Activated naive CD4-positive, alpha-beta T cell treated with anti-CD3 and anti-CD28 coated beads, Interleukin-2, amount 50 U/mL, for 24 hours (primary cell): ENCODE measurements at regions not wholly inside any gene's neighbourhood (a gene's known extent, or its start where the extent isn't known, plus 50 kb on each side); places are given as distances from the start of the nearest gene placed in this dataset.

Experiments
- H3K27ac Mint-ChIP-seq: one replicate; pipeline ENCODE4 v1.8.0; 2021; ENCODE audit warnings: mild to moderate bottlenecking, mixed read lengths
- H3K27me3 Mint-ChIP-seq: one replicate; pipeline ENCODE4 v1.8.0; 2021; ENCODE audit warnings: mixed read lengths
- H3K36me3 Mint-ChIP-seq: one replicate; pipeline ENCODE4 v1.8.0; 2021; ENCODE audit warnings: mixed read lengths
- H3K4me1 Mint-ChIP-seq: one replicate; pipeline ENCODE4 v1.8.0; 2021; ENCODE audit warnings: mixed read lengths
- H3K4me3 Mint-ChIP-seq: one replicate; pipeline ENCODE4 v1.8.0; 2021; ENCODE audit warnings: mild to moderate bottlenecking, mixed read lengths
- H3K9me3 Mint-ChIP-seq: one replicate; pipeline ENCODE4 v1.8.0; 2021; ENCODE audit warnings: mixed read lengths

DNA sequence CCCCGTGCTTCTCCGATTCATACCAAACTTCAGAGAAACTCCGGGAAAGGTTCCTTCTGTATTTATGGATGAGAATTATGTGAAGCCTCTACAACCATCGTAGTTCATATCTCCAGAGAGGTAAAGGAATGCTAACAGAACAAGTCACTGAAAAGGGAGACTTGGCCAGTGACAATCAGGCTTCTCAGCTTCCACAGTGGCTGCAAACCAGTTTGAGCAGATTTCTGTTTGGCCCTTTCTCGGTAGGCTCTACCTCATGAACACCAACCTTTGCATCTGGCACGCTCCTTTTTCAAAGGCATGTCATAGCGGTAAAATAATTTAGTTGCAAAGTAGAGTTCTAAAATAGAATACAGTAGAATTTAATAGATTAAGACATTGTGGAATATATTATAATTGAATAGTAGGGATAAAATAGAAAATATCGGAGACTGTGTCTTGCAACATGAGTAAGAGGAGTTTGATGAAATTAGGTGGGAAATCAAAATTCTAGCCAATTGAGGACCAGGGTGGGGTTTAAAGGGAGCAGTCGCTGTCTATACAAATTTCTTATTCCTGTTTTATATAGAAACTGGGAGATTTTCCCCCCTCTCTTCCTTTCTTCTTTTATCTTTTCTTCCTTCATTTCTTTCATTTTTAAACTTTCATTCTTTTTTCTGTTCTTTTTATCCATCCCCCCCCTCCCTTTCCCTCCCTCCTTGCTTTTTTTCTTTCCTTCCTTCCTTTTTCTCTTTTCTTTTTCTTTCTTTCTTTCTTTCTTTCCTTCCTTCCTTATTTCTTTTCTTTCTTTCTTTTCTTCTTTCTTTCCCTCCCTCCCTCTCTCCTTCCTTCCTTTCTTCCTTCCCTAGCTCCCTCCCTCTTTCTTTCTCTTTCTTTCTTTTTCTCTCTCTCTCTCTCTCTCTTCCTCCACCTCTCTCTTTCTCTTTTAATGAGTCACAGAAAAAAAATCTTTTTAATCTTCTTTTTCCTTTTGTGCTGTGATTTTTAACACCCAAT, 161.5 kb upstream of the KLF6 start:
- Mint-ChIP-seq H3K9me3 (no peaks in the 10 kb centered on the region), H3K27me3 (no peaks in the 10 kb centered on the region), H3K27ac (peak overlapping the region; percentile 44), H3K36me3 (no peaks in the 10 kb centered on the region), H3K4me3 (no peak overlapping the region), H3K4me1 (peaks cover 71% of the 10 kb centered on the region)

DNA sequence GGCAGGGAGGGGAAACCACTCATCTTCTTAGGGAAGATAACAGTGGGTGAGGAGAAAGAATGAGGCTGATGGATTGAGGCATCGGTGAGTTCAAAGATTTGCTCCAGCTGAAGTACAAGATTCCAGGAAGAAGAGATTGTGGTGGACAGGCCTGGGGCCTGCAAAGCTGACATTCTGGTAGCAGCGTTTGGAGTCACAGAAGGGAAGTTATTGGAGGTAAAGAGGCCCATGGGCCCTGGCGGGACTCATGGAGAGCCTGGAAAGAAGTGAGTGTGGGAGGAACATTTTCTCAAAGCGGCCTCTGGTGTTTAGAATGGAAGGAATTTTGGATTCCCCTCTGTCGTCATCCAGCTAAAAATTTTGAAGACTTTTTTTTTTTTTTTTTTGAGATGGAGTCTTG, 160.0 kb upstream of the KLF6 start:
- Mint-ChIP-seq H3K9me3 (no peaks in the 10 kb centered on the region), H3K27ac (peak overlapping the region; percentile 63), H3K4me3 (no peak overlapping the region), H3K27me3 (no peaks in the 10 kb centered on the region), H3K4me1 (peaks cover 58% of the 10 kb centered on the region), H3K36me3 (no peaks in the 10 kb centered on the region)

DNA sequence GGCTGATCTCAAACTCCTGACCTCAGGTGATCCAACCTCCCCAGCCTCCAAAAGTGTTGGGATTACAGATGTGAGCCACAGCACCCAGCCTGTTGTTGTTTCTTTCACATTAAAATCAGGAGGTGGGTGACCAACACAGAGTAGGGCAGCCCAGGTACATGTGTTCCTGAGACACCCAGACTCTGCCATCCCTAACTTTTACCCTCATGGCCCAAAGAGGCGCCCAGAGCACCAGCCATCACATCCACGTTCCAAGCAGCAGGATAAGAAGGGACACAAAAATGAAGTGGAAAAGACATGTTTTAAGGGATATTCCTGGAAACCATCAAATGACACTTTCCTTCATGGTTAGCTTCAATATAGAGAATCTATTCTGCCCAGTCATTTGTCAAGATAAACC, 159.6 kb upstream of the KLF6 start:
- Mint-ChIP-seq H3K36me3 (no peaks in the 10 kb centered on the region), H3K27ac (no peak overlapping the region), H3K4me3 (no peak overlapping the region), H3K4me1 (peaks cover 53% of the 10 kb centered on the region), H3K9me3 (no peaks in the 10 kb centered on the region), H3K27me3 (no peaks in the 10 kb centered on the region)

DNA sequence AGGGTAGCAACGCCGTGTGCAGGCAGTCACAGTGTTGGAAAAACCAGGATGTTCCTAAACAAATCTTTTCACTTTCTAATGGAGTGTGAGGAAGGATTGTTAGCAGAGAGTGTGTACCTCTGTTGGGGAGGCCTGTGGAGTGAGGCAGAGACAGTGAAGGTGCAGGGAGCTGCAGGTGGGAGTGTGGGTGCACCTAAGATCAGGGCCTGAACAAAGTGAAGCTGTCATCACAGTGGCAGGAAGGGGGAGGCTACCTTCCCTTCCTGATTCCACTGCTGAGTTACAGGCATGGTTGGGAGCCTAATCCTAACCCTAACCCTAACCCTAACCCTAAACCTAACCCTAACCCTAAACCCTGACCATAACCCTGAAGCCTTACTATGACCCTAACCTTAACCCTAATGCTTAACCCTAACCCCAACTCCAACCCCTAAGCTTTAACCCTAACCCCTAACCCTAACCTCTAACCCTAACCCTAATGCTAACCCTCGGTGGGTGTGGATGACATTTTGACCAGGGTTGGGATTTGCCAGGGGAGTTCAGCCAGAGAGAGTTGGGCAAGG, 158.8 kb upstream of the KLF6 start:
- Mint-ChIP-seq H3K36me3 (no peaks in the 10 kb centered on the region), H3K27ac (no peak overlapping the region), H3K9me3 (no peaks in the 10 kb centered on the region), H3K27me3 (no peaks in the 10 kb centered on the region), H3K4me1 (peaks cover 45% of the 10 kb centered on the region), H3K4me3 (no peak overlapping the region)

DNA sequence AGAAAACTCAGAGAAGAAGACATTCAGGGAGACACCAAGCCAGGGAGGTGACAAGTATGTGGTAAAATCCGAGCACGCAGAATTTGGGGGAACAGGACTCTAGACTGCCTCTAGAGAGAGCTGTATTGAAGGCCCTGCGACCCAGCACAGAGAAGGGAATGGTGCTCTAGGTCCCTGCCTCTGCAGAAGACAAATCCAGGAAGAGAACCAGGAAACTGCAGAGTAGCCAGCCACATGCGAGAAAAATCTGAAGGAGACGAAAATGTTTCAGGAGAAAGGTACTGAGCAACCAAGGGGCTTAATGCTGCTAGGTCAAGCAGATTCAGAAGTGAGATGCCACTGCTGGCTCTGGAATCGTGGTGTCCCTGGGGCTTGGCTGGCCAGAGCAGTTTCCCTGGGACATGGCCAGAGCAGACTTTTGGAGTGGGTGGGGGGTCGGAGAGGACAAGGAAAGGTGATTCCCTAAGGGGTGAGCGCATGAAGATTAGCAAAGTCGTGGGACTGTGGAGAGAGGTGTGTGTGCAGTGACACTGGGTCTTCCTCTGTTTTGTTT, 158.0 kb upstream of the KLF6 start:
- H3K9me3 Mint-ChIP-seq, result no peaks in the 10 kb centered on the region
- no peaks in the 10 kb centered on the region for H3K27me3 Mint-ChIP-seq
- H3K27ac Mint-ChIP-seq, result no peak overlapping the region
- peak overlapping the region; percentile 3 for H3K4me3 Mint-ChIP-seq
- no peaks in the 10 kb centered on the region for H3K36me3 Mint-ChIP-seq
- peaks cover 38% of the 10 kb centered on the region for H3K4me1 Mint-ChIP-seq

DNA sequence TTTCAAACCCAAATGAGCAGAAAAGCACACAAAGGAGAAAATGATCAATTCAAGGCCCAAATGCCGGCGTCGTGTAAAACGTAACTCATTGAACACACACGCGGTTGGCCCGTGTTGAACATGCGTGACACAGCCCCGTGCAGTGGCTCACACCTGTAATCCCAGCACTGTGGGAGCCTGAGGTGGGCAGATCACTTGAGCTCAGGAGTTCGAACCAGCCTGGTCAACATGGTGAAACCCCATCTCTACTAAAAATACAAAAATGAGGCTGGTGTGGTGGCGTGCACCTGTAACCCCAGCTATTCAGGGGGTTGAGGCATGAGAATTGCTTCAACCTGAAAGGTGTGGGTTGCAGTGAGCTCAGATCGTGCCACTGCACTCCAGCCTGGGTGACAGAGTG, 156.7 kb upstream of the KLF6 start:
- Mint-ChIP-seq H3K27me3 (no peaks in the 10 kb centered on the region), H3K4me1 (peaks cover 34% of the 10 kb centered on the region)

DNA sequence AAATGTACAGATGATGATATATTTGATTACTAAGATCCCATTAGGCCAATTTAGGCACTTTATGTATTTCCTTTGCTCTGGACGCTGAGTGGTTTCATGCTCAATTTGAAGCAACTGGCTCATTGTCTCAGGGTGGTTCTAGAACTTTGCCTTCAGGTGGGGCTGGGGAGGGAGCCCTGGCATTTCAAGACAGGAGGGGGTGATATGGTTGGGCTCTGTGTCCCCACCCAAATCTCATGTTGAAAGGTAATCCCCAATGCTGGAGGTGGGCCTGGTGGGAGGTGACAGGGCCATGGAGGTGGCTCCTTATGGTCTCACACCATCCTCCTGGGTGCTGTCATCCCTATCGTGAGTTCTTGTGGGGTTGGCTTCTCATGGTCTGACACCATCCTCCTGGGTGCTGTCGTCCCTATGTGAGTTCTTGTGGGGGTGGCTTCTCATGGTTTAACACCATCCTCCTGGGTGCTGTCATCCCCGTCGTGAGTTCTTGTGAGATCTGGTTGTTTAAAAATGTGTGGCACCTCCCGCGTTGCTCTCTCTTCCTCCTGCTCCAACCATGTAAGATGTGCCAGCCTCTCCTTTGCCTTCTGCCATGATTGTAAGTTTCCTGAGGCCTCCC, 151.5 kb upstream of the KLF6 start:
- Mint-ChIP-seq H3K4me1 (peaks cover 31% of the 10 kb centered on the region), H3K27ac (peak overlapping the region; percentile 73), H3K36me3 (peaks cover 6% of the 10 kb centered on the region), H3K4me3 (no peak overlapping the region), H3K9me3 (peaks cover 8% of the 10 kb centered on the region), H3K27me3 (no peaks in the 10 kb centered on the region)

More for the DNA sequence above, 156.7 kb upstream of the KLF6 start:
- Mint-ChIP-seq H3K27ac (no peak overlapping the region), H3K9me3 (no peaks in the 10 kb centered on the region), H3K4me3 (no peak overlapping the region), H3K36me3 (no peaks in the 10 kb centered on the region)

DNA sequence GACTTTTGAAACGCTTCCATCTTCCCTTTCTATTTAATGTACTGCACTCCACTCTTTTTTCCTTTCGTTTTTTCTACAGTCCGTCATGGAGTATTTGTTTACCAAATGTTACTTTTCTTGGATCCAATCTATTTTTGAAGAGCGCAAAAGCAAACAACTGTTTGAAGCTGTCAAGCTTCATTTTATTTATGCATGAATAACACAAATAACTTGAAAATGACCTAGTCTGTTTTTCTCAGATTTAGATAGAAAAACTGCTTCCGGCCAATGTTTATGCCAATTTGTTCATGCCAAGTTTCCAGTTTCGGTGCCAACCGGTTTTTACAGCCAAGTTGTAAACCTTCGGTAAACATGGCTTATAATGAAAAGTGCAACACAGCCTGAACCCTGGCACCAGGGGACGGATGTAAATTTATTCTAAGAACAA, 150.9 kb upstream of the KLF6 start:
- peaks cover 6% of the 10 kb centered on the region for H3K36me3 Mint-ChIP-seq
- H3K27me3 Mint-ChIP-seq, result no peaks in the 10 kb centered on the region
- H3K4me3 Mint-ChIP-seq, result peak overlapping the region; percentile 77
- peak overlapping the region; percentile 97 for H3K27ac Mint-ChIP-seq
- H3K4me1 Mint-ChIP-seq, result peaks cover 31% of the 10 kb centered on the region
- peaks cover 8% of the 10 kb centered on the region for H3K9me3 Mint-ChIP-seq

DNA sequence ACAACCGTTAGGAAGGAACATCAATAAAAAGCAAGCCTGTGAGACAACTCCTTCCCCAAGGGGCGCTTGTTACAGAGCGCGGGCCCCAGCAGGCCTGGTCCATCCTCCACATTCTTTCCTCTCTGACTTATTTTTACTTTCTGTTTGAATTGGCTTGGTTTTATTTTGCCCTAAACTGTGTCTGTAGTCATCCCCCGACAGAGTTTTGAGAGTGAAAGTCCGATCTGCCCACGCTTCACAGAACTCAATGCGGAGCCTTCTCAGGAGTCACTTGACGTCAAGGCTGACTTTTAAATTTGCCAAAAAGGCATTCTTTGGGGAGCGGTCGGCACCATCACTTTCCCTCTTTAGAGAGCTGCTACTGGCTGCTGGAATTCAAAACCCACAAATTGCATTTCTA, 150.1 kb upstream of the KLF6 start:
- peaks cover 31% of the 10 kb centered on the region for H3K4me1 Mint-ChIP-seq
- peak overlapping the region; percentile 97 for H3K27ac Mint-ChIP-seq
- peak overlapping the region; percentile 77 for H3K4me3 Mint-ChIP-seq
- H3K27me3 Mint-ChIP-seq, result no peaks in the 10 kb centered on the region
- H3K9me3 Mint-ChIP-seq, result peaks cover 8% of the 10 kb centered on the region
- peaks cover 6% of the 10 kb centered on the region for H3K36me3 Mint-ChIP-seq

DNA sequence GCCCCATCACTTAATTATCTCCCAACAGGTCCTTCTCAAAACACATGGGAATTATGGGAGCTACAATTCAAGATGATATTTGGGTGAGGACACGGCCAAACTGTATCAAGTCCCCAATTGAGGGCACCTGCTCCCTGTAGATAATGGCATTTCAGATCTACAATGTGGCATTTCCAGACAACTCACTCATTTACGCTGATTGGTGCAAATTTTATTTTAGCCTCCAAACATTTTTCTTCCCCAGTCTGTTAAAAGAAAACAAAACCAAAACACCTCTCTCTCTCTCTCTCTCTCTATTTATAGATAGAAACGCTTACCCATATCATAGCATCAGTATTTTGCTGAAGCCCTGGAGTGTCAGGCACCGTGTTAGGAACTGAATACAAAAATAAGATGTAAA, 148.7 kb upstream of the KLF6 start:
- H3K9me3 Mint-ChIP-seq, result peaks cover 8% of the 10 kb centered on the region
- H3K27ac Mint-ChIP-seq, result peak overlapping the region; percentile 63
- H3K36me3 Mint-ChIP-seq, result peaks cover 6% of the 10 kb centered on the region
- H3K4me1 Mint-ChIP-seq, result peaks cover 31% of the 10 kb centered on the region
- H3K4me3 Mint-ChIP-seq, result no peak overlapping the region
- no peaks in the 10 kb centered on the region for H3K27me3 Mint-ChIP-seq

DNA sequence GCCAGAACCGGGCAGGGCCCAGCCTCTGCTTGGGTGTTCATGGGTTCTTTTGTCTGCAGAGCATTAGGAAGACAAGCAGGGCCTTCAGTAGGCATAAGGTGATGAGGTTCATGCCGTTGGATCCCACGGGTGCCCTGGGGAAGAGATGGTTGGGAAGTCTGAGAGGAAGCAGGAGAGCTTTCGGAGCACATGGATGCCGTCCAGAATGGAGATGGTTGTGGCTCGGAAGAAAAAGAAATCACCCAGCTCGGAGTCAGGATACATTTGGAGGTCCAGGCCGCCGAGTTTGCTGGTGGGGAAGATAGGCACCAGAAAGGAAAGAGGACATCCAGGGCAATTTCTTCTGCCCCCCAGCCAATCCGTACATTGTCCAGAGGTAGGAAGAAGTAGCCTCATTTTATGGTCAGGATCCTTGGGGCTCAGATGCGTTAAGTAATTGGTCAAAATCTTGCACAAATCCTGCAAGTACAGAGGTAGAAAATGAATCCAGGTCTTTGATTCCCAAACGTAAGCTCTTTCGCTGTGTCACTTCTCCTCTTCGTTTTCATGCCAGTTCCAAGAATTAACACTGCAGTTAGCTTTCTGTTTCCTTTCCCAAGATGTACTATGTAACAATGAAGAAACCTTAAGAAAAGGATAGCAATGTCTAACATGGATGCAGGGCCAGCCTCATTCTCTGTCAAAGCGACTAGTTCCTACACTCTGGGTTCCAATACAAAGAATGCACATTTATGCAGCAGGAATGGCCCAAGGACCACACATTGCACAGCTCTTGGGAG, 147.8 kb upstream of the KLF6 start:
- peaks cover 31% of the 10 kb centered on the region for H3K4me1 Mint-ChIP-seq
- peaks cover 6% of the 10 kb centered on the region for H3K36me3 Mint-ChIP-seq
- H3K4me3 Mint-ChIP-seq, result no peak overlapping the region
- no peaks in the 10 kb centered on the region for H3K27me3 Mint-ChIP-seq
- H3K9me3 Mint-ChIP-seq, result peaks cover 8% of the 10 kb centered on the region
- no peak overlapping the region for H3K27ac Mint-ChIP-seq

DNA sequence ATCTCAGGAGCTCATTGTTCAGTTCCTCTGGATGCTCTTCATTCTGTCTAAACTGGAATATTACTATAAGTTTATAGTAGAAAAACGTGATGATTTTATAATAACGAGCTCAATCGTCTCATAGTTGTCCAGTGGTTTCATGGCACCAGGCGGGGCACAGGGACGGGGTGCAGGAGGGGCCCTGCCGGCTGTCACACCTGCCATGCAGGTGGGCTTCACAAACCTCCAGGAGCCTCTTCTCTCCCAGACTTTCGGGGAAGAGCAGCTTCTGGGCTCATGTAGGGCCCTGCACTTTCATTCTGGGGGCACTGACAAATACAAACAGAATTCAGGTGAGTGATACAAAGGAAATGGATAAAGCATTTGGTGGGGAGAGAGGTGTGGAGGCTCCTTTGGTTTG, 146.9 kb upstream of the KLF6 start:
- Mint-ChIP-seq H3K36me3 (peaks cover 6% of the 10 kb centered on the region), H3K27me3 (no peaks in the 10 kb centered on the region), H3K4me1 (peaks cover 30% of the 10 kb centered on the region), H3K27ac (peak overlapping the region; percentile 6), H3K9me3 (peaks cover 8% of the 10 kb centered on the region), H3K4me3 (no peak overlapping the region)

DNA sequence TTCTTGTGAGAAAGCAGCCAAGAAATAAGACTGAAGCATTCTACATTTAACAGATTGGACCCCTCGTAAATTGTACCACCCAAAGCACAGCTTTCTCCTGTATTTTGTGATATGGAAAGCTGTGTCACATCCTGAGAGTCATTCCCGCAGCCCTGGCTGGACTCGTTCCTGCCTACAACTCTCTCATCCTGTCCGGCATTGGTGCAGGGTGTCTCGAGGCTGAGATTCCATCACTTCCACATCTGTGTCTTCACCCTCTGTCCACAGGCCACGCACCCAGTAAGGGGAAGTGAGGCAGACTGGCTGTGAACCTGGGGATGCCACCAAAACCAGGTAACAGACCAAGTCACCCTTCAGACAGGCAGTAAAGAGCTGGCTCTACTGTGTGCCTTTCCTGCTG, 146.2 kb upstream of the KLF6 start:
- Mint-ChIP-seq H3K4me1 (peaks cover 28% of the 10 kb centered on the region), H3K27me3 (no peaks in the 10 kb centered on the region), H3K4me3 (no peak overlapping the region), H3K27ac (no peak overlapping the region), H3K9me3 (peaks cover 8% of the 10 kb centered on the region), H3K36me3 (peaks cover 6% of the 10 kb centered on the region)

DNA sequence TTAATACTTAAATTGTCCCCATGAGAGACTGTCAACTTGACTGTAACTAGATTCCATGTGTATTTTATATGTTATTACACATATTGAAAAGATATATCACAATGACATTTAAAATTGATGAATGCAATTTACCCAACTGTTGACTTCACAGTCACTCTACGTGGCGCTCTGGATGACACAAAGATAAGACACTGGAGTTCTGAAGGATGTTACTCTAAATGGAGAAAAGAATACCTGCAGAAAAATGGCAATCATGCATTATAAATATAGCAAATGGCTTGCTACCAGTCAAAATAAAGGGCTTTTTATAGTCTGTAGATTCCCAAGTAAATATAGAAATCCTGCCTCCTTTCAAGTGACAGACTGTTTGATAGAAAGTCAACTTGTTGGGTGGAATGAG, 143.6 kb upstream of the KLF6 start:
- Mint-ChIP-seq H3K4me1 (peaks cover 3% of the 10 kb centered on the region), H3K4me3 (no peak overlapping the region), H3K36me3 (no peaks in the 10 kb centered on the region), H3K27me3 (no peaks in the 10 kb centered on the region), H3K27ac (no peak overlapping the region), H3K9me3 (no peaks in the 10 kb centered on the region)

DNA sequence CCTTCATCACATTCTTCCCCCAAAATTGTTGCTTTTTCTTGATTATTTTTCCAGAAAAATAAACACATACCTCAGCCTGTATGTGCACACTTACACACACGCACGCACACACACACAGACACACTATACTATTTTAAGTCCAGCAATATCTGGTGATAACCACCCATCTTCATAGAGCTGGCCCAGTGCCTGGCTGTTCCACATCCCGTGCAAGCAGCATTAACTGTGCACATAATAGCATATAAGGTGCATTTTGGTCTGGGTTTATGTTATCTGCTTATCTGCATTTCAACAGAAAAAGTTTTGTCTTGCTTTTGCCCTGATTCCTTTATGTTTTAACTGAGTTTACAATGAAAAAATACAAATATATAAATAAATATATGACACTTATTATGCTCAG, 143.1 kb upstream of the KLF6 start:
- Mint-ChIP-seq H3K36me3 (no peaks in the 10 kb centered on the region), H3K9me3 (no peaks in the 10 kb centered on the region), H3K27ac (no peak overlapping the region), H3K4me1 (peaks cover 2% of the 10 kb centered on the region), H3K27me3 (no peaks in the 10 kb centered on the region), H3K4me3 (no peak overlapping the region)
